HCT116 (cell line): ENCODE measurements at regions not wholly inside any gene's neighbourhood (a gene's known extent, or its start where the extent isn't known, plus 50 kb on each side); places are given as distances from the start of the nearest gene placed in this dataset.

ENCODE experiments used
- ATAC-seq: fragments of 200-7000 bp; cut with Tn5 transposase; 2 replicates; pipeline ENCODE4 v1.9.1; 2020; ENCODE audit warnings: mild to moderate bottlenecking, moderate library complexity
- BruUV-seq: library from RNA; stranded (reverse); fragments of 400-500 nt; replicated peaks from 2 replicates; lab custom pipeline; 2021; lab: Mats Ljungman, UMichigan
- CTCF ChIA-PET: fragments of 300-600 bp; sonication (Branson Sonifier 250); formaldehyde crosslinking; loops from one replicate; lab custom pipeline; 2021; ENCODE audit warnings: antibody characterized with exemption; lab: Charles Lee
- POLR2A ChIA-PET: fragments of 300-600, 350-600 bp; sonication (Branson Sonifier 250); formaldehyde crosslinking; loops from one replicate; lab custom pipeline; 2021; ENCODE audit warnings: antibody characterized with exemption; lab: Charles Lee
- RAD21 ChIA-PET, 2 experiments: fragments of 300-600 bp; sonication (Branson Sonifier 250); formaldehyde crosslinking; loops; one replicate each; lab custom pipeline; 2023; ENCODE audit warnings: low total read pairs in 2 of 2; ENCODE audit not compliant: uncharacterized antibody in 2 of 2, unreplicated experiment in 2 of 2, low non-redundant PET in 1 of 2; lab: Charles Lee
- DNase-seq: peaks from one replicate; pipeline ENCODE4 v3.0.0-alpha.2; 2010; ENCODE audit warnings: low read depth, low spot score
- H2AFZ ChIP-seq: fragments of 200-600 bp; shearing (Covaris generic), sonication (generic); 2 replicates; pipeline ENCODE4 v1.6.1; 2017; ENCODE audit warnings: low read depth, mixed run types, mixed read lengths, antibody characterized with exemption, low read length; ENCODE audit not compliant: poor library complexity, severe bottlenecking
- H3K27ac ChIP-seq: 2 replicates; pipeline ENCODE4 v1.5.1; 2012; ENCODE audit warnings: low read depth, low read length
- H3K27me3 ChIP-seq: fragments of 200-600 bp; sonication (generic); 2 replicates; pipeline ENCODE4 v1.6.1; 2016; ENCODE audit warnings: mixed run types, low read length, mixed read lengths; ENCODE audit not compliant: insufficient read depth
- H3K36me3 ChIP-seq, 2 experiments: fragments of 200-500 bp in 1 of 2; fragments of 200-600 bp in 1 of 2; sonication (Bioruptor generic) in 1 of 2; sonication (generic) in 1 of 2; 2 replicates each; pipeline versions ENCODE4 v1.5.1 to v1.6.1; 2014 to 2016; ENCODE audit warnings: low read length in 2 of 2, inconsistent platforms in 1 of 2, mixed read lengths in 1 of 2, mixed run types in 1 of 2; ENCODE audit not compliant: insufficient read depth in 2 of 2, control insufficient read depth in 1 of 2
- H3K4me1 ChIP-seq, 2 experiments: fragments of 200-600 bp in 1 of 2; sonication (generic) in 1 of 2; 2 replicates each; pipeline versions ENCODE4 v1.5.1 to v1.6.1; 2012 to 2017; ENCODE audit warnings: low read length in 2 of 2, inconsistent platforms in 1 of 2, mild to moderate bottlenecking in 1 of 2, mixed read lengths in 1 of 2, mixed run types in 1 of 2, moderate library complexity in 1 of 2; ENCODE audit not compliant: insufficient read depth in 2 of 2, control insufficient read depth in 1 of 2
- H3K4me2 ChIP-seq: fragments of 200-600 bp; sonication (generic); 2 replicates; pipeline ENCODE4 v1.6.1; 2017; ENCODE audit warnings: mixed run types, low read length, mixed read lengths
- H3K4me3 ChIP-seq, 2 experiments: fragments of 200-600 bp in 1 of 2; sonication (generic) in 1 of 2; replicated peaks in 1 of 2; 2 replicates each; pipeline ENCODE4 v1.5.1; 2011 to 2016; ENCODE audit warnings: low read length in 2 of 2, control low read depth in 1 of 2, low read depth in 1 of 2, mild to moderate bottlenecking in 1 of 2, mixed read lengths in 1 of 2, mixed run types in 1 of 2
- H3K79me2 ChIP-seq: fragments of 200-600 bp; sonication (generic); 2 replicates; pipeline ENCODE4 v1.6.1; 2017; ENCODE audit warnings: mild to moderate bottlenecking, mixed run types, low read length, moderate library complexity, mixed read lengths; ENCODE audit not compliant: insufficient read depth
- H3K9ac ChIP-seq: fragments of 200-600 bp; sonication (generic); 2 replicates; pipeline ENCODE4 v1.6.1; 2016; ENCODE audit warnings: low read length, mixed read lengths
- H3K9me2 ChIP-seq: fragments of 200-600 bp; sonication (generic), shearing (Covaris generic); 2 replicates; pipeline ENCODE4 v1.6.1; 2017; ENCODE audit warnings: mixed run types, mild to moderate bottlenecking, moderate library complexity; ENCODE audit not compliant: insufficient read depth
- H3K9me3 ChIP-seq, 2 experiments: fragments of 200-500 bp in 1 of 2; fragments of 200-600 bp in 1 of 2; sonication (Bioruptor generic) in 1 of 2; sonication (generic) in 1 of 2; 2 replicates each; pipeline ENCODE4 v1.6.1; 2014 to 2017; ENCODE audit warnings: low read length in 2 of 2, mixed read lengths in 2 of 2, inconsistent platforms in 1 of 2, low read depth in 1 of 2, mild to moderate bottlenecking in 1 of 2, mixed run types in 1 of 2, moderate library complexity in 1 of 2; ENCODE audit not compliant: control insufficient read depth in 1 of 2, insufficient read depth in 1 of 2
- H4K20me1 ChIP-seq: fragments of 200-600 bp; sonication (generic), shearing (Covaris generic); 2 replicates; pipeline ENCODE4 v1.6.1; 2017; ENCODE audit warnings: mixed run types, mild to moderate bottlenecking, moderate library complexity; ENCODE audit not compliant: insufficient read depth
- ATF3 ChIP-seq: IDR thresholded peaks from 2 replicates; pipeline ENCODE4 v1.6.1; 2012
- CEBPB ChIP-seq: IDR thresholded peaks from 2 replicates; pipeline ENCODE4 v1.6.1; 2012; ENCODE audit warnings: low read depth
- MAX ChIP-seq: IDR thresholded peaks from 2 replicates; pipeline ENCODE4 v1.6.1; 2012
- REST ChIP-seq: IDR thresholded peaks from 2 replicates; pipeline ENCODE4 v1.6.1; 2012; ENCODE audit warnings: low read depth
- SIN3A ChIP-seq: IDR thresholded peaks from 2 replicates; pipeline ENCODE4 v1.6.1; 2012; ENCODE audit warnings: low read depth
- SP1 ChIP-seq: IDR thresholded peaks from 2 replicates; pipeline ENCODE4 v1.6.1; 2012; ENCODE audit warnings: low read depth
- intact Hi-C: fragments of 100-400 bp; cut with micrococcal nuclease; formaldehyde crosslinking; loops from 2 replicates; pipeline ENCODE4 v1.10.0; 2022

DNA sequence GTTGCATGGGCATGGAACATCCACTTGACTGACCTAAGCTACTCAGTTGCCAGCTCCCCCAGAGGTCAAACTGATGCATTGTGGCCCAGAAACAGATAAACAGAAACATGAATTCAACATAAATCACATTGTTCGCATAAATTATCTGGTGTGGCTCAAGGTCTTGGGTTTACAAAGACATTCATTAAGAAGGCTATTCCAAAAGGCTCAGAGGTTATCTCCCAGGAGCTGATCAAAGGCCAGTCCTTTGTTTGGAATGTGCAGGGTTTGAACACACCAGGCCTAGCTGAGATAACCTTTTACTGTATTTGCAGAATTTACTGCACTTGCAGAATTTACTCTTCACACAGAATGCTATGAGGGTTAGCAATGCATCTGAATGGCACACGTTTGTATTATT lies 96.4 kb upstream of the DCD start:
- no TSS peak for BruUV-seq

More for the DNA sequence above, 96.4 kb upstream of the DCD start:
- ATAC-seq, result no peak
- Histone ChIP-seq H3K36me3 (no peaks in the 10 kb centered on the region), H3K9me3 (no peaks in the 10 kb centered on the region), H3K9me2 (no peaks in the 10 kb centered on the region), H2AFZ (no peak overlapping the region), H3K4me1 (no peaks in the 10 kb centered on the region), H3K27ac (no peak overlapping the region), H3K27me3 (peaks cover 14% of the 10 kb centered on the region; the same call in 1 of the 2 replicates), H3K4me2 (no peak overlapping the region), H3K4me3 (no peak overlapping the region), H3K79me2 (no peaks in the 10 kb centered on the region), H4K20me1 (no peaks in the 10 kb centered on the region), H3K9ac (no peak overlapping the region)
- intact Hi-C loops, result no loop called here
- POLR2A ChIA-PET, result no interaction called here
- CTCF ChIA-PET, result interaction anchor here (1.0 kb wide), 1 partner anchor 15 kb away, joined by 4 read pairs; no protein-coding TSS in a partner anchor
- TF ChIP-seq CEBPB, result no peak
- no peak for TF ChIP-seq REST
- no peak for TF ChIP-seq SIN3A
- no peak for TF ChIP-seq SP1
- TF ChIP-seq MAX, result no peak
- no peak for TF ChIP-seq ATF3
- RAD21 ChIA-PET, result no interaction called here
- no peak for DNase-seq
